ENCODE measurements at regions not wholly inside any gene's neighbourhood (a gene's known extent, or its start where the extent isn't known, plus 50 kb on each side); places are given as distances from the start of the nearest gene placed in this dataset.

DNA sequence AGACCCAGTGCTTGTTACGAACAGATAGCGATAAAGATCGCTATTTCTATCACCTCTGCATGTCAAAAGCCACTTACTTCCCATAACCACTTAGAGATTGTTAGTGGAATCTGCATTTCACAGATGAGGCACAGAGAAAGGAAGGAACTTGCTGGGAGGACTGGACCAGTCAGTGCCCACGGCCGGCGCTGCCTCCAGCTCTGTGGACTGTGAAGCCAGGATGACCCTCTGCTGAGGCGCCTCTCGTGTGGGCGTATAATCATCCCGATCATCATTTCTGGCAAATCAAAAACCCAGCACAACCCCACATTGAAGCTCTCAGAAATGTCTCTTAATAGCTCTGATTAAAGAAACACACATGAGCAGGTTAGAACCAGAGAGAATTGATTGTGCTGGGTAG is 61.5 kb upstream of the ADRA2C start:
- DNase-seq (ENCODE audit: low spot score): no peak

DNA sequence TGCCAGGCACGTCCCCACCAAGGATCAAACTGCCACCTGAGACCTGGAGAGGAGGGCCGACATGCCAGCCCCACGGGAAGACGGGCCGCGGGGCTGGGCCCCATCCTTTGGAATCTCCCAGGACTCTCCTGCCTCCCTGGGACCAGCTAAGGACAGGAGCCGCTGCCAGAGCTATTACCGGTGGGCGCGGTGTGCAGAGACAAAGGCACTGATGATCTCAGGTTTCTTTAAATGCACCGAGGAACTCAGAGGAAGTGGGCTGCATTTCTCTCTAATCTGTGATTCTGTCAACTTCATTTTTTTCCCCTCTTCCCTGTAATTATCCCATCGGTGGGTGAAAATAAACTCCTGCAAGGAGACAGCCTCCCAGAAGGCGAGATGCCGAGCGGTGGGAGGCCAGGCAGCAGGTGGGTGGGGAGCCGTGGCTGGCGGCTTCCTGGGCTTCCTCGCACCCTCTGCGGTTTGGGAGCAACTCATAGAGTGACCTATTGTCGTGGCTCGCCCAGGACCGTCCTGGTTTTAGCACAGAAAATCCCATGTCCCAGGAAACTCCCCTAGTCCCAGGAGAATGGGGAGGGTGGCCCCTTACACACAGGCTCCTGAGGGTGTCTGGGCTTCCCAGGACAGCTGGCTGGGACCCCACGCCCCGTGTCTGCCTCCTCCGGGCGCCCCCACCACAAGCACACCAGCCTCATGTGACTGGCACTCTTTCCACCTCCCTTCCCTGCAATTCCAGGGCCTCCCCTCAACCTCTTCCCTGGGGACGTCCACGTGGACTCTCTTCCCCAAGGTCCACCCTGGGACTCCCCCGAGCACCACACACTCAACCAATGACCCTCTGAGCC is 62.3 kb upstream of the ADRA2C start:
- no peak for DNase-seq (ENCODE audit: low spot score)

DNA sequence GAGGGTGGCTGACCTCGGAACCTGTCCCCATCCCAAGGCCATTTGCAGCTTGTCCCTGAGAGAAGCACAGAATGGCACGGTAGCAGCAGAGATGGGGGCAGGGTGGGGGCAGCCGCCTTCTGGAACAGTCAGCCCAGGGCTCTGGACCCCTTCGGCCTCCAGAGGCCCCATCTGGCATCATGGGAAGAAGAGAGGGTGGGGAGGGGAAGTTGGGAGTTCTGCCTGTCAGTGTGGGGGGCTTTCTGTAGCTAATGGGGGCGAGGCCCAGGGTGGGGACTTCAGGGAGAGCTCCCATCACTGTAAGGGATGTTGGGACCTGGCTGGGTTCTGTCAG is 62.9 kb upstream of the ADRA2C start:
- no peak for DNase-seq (ENCODE audit: low spot score)

- no peak for DNase-seq (ENCODE audit: low spot score)
These were observed 63.5 kb upstream of the ADRA2C start for GRCh38 chr4:3702561-3703221.

- no peak for DNase-seq (ENCODE audit: low spot score)
These were observed 64.2 kb upstream of the ADRA2C start for GRCh38 chr4:3701736-3702560.

- no peak for DNase-seq (ENCODE audit: low spot score)
These were observed 64.9 kb upstream of the ADRA2C start for GRCh38 chr4:3701271-3701734.

GRCh38 chr4:3700736-3701135 is 65.4 kb upstream of the ADRA2C start:
- no peak for DNase-seq (ENCODE audit: low spot score)

- DNase-seq (ENCODE audit: low spot score): no peak
These were observed 66.0 kb upstream of the ADRA2C start for GRCh38 chr4:3700223-3700622.

DNA sequence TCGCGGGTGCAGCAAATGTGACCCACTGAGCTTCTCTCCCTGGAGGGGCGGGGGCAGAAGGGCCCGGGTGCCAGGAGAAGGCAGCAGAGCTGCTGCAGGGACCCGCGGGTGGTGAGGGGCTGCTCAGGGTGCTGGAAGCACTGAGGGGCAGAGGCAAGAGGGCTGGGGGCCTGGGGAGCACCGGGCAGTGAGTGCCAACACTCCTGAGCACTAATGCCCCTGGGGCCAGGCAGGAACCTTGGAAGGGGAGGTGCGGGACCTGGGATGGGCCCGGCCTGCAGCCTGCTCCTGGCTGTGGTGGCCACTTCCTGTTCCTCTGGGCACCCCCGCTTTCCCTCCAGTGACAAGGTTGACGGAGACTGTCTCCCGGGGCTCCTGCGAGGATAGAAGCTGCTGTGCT is 66.5 kb upstream of the ADRA2C start:
- no peak for DNase-seq (ENCODE audit: low spot score)

DNA sequence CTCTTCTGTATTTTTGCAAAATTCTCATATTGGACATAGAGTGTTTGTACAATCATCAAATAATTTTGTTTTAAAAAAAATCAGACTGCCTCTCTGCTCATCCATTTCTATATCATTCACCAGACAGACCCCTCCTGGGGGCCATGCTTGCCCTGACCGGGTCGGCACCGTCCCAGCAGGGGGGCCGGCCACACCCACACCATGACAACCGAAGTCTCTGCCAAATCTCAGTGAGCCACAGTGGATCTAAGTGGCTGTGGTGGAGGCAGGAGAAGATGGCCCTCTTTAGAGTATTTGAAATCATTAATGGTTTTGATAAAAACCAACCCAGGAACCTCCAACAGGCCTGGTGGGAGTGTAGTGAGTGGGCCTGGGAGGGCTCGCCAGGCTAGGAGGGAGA is 66.9 kb upstream of the ADRA2C start:
- DNase-seq (ENCODE audit: low spot score): no peak

DNA sequence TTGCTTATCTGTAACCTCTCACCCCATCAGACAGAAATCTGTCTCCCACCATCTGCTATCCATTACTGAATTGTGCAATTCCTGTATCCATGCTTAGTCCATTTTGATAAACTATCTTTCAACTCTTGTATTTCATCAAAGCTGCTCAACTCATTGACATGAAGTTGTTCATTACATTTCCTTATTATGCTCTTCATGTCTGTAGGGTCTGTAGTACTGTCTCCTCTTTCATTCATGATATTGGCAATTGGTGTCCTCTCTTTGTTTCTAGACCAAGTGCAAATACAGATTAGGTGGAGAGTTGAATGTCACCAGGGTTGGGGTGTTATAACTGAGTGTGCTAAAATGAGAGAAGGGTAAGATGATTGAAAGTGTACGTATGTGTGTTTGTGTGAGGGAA is 69.2 kb upstream of the ADRA2C start:
- DNase-seq (ENCODE audit: low spot score): no peak

GRCh38 chr4:3690551-3691152 is 75.5 kb upstream of the ADRA2C start:
- no peak for DNase-seq (ENCODE audit: low spot score)

GRCh38 chr4:3689576-3690550 is 76.3 kb upstream of the ADRA2C start:
- DNase-seq (ENCODE audit: low spot score): no peak

DNA sequence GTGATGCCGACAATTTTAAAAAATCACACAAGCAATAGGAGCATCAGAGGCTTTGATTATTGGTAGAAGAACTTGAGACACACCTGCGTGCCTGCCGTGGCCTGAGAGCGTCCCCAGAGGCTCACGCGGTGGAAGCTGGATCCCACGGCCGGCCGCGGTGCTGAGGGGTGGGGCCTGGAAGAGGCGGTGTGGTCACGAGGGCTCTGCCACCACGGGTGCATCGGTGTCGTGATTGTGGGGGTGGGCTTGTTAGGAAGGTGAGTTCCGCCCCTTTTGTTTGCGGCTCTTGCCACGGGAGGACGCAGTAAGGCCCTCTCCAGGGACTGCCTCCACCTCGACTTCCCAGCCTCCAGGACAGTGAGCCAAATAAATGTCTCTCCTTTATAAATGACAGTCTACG is 77.2 kb upstream of the ADRA2C start:
- no peak for DNase-seq (ENCODE audit: low spot score)

DNA sequence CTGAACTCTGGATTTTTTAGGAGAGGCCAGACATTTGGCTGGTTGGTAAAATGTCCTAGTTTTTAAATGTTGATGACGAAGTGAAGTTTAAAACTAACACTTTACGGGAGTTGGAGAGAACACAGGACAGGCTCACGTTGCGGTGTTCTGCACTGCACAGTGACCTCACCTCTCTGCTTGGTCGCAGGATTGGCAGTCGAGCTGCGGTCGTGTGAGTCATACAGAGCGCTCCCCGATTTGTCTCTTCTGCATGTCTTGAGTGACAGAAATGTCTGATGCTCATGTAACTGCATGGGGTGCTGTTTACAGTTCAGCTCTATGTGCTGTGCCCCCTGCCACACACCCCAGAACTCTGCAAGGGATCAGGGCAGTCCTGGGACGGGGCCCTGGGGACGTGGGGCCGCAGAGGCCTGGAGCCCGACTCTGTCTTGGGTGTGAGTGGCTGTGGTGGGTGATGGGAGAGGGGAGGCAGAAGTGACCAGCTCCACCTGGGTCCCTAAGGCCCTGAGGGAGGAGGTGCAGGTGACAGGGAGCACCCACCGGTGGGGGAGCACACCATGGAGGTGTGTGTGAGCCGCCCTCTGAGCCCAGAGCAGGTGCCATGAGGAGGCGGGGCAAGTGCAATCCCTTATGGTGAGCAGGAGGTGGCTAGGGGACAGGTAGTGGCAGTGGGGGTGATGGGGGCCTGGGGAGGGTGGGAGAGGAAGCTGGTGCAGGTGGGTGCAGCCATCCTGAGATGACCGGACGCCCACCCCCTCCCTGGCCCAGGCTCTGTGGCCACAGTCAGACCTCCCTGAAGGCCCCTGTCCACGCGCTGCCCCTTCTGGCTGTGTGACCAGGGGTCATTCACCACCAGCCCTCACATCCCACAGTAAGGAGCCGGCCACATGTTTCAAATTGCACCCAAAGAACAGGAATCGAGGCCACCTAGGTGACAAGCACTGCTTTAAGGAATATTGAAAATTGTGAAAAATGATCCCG is 77.9 kb upstream of the ADRA2C start:
- DNase-seq (ENCODE audit: low spot score): no peak

DNA sequence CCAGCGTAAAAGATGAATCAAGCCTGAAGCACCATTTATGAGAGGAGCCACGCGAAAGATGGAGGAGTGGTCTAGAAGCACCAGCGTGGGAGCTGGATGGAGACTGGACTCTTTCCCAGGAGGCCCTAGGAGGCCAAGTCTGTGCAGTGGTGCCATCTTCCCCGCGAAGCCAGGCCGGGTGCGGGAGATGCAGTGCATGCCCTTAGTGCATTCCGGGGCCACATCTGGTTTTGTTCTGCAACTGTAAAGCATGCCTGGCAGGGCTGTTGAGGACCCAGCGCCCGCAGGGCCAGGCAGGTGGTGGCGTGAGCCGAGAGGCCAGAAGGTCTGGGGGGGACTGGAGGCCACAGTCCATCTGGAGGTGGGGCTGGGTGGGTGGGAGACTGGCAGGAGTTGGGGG is 78.6 kb upstream of the ADRA2C start:
- no peak for DNase-seq (ENCODE audit: low spot score)

GRCh38 chr4:3686753-3687152 is 79.4 kb upstream of the ADRA2C start:
- no peak for DNase-seq (ENCODE audit: low spot score)

- no peak for DNase-seq (ENCODE audit: low spot score)
These were observed 81.0 kb upstream of the ADRA2C start for GRCh38 chr4:3685081-3685645.

DNA sequence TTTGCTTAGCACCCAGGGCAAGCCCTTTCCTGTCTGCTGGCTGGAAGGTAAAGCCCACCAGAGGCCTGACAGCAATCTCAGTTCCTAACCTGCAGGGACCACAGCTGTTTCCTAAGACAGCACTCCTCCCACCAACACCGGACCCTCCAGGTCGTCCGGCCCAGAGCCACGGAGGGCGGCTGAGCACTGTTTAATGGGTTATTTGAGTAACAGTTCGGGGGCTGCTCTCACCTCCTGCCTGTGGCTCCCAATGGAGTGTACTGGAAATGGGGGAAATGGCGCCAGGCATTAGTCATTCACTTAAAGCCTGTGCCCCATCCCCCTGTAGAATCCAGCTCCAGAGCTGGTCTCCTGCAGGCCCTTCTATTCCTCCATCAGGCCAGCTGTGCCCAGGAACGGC is 81.6 kb upstream of the ADRA2C start:
- no peak for DNase-seq (ENCODE audit: low spot score)
